Effector memory CD4-positive, alpha-beta T cell (primary cell): ENCODE measurements at regions not wholly inside any gene's neighbourhood (a gene's known extent, or its start where the extent isn't known, plus 50 kb on each side); places are given as distances from the start of the nearest gene placed in this dataset.

Experiments used
- DNase-seq, 3 donors: peaks; one replicate each; pipeline ENCODE4 v3.0.0-alpha.2; 2020
- H3K27ac ChIP-seq: 2 replicates; pipeline ENCODE4 v1.7.0; 2013; ENCODE audit warnings: mild to moderate bottlenecking, low read length, moderate library complexity; ENCODE audit not compliant: insufficient read depth, poor library complexity, severe bottlenecking
- H3K27me3 ChIP-seq: replicated peaks from 2 replicates; pipeline ENCODE4 v1.7.0; 2013; ENCODE audit warnings: mild to moderate bottlenecking, low read length; ENCODE audit not compliant: insufficient read depth, control insufficient read depth, poor library complexity, severe bottlenecking
- H3K36me3 ChIP-seq: 2 replicates; pipeline ENCODE4 v1.7.0; 2013; ENCODE audit warnings: mild to moderate bottlenecking, low read length, moderate library complexity; ENCODE audit not compliant: control insufficient read depth, insufficient read depth
- H3K4me1 ChIP-seq: 2 replicates; pipeline ENCODE4 v1.7.0; 2013; ENCODE audit warnings: low read length, mild to moderate bottlenecking; ENCODE audit not compliant: control insufficient read depth, insufficient read depth, poor library complexity, severe bottlenecking
- H3K4me3 ChIP-seq: 2 replicates; pipeline ENCODE4 v1.7.0; 2013; ENCODE audit warnings: low read length, low read depth, mild to moderate bottlenecking; ENCODE audit not compliant: insufficient read depth, poor library complexity, severe bottlenecking
- H3K9me3 ChIP-seq: 2 replicates; pipeline ENCODE4 v1.7.0; 2013; ENCODE audit warnings: mild to moderate bottlenecking, low read length, moderate library complexity; ENCODE audit not compliant: control insufficient read depth

DNA sequence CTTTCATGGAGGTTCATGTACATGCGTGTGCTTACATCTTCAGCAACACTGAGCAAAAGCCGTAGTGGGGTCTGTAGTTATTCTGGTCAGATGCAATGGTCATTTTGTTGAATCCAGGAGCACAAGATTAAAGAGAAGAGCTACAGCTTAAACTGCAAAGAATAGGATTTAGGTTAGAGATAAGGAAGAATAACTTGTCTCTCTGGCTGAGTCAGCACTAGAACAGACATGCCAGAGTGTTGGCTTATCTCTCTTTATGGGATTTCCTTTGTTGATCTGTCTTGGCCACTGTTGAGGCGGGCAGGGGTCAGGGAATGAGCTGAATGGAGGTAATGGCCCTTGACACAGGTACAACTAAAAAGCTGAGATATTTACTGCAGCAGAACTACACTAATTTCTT lies 473.5 kb downstream of the CCSER2 start:
- Histone ChIP-seq H3K27me3 (no peaks in the 10 kb centered on the region), H3K36me3 (no peaks in the 10 kb centered on the region), H3K27ac (no peak overlapping the region), H3K4me3 (no peak overlapping the region), H3K9me3 (no peaks in the 10 kb centered on the region), H3K4me1 (no peaks in the 10 kb centered on the region)
- no peak for DNase-seq

- Histone ChIP-seq H3K27me3 (no peaks in the 10 kb centered on the region), H3K36me3 (no peaks in the 10 kb centered on the region), H3K27ac (no peak overlapping the region), H3K9me3 (no peaks in the 10 kb centered on the region), H3K4me3 (no peak overlapping the region), H3K4me1 (no peaks in the 10 kb centered on the region)
- DNase-seq = no peak
Observed at GRCh38 chr10:84805149-84805548, 476.8 kb downstream of the CCSER2 start.

DNA sequence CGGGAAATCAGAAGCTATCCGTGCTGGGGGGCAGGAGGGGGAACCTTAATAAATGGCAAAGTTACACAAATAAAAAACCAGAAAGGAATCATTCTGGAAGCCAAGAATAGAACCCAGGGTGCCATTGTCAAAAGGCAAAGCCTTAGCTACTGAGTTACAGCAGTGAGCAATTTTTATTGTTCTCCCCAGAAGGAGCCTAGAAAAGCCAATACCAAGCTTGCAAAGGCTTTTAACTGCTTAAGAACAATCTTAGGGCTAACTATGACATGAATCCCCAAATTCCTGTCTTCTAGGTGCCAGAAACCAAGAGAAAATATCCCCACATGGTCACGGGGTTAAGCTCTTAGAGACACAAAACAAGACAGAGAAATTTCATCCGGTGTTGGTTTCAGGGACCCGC lies 482.7 kb downstream of the CCSER2 start:
- no peak for DNase-seq
- Histone ChIP-seq H3K9me3 (no peaks in the 10 kb centered on the region), H3K4me1 (no peaks in the 10 kb centered on the region), H3K27ac (no peak overlapping the region), H3K36me3 (no peaks in the 10 kb centered on the region), H3K27me3 (no peaks in the 10 kb centered on the region), H3K4me3 (no peak overlapping the region)

DNA sequence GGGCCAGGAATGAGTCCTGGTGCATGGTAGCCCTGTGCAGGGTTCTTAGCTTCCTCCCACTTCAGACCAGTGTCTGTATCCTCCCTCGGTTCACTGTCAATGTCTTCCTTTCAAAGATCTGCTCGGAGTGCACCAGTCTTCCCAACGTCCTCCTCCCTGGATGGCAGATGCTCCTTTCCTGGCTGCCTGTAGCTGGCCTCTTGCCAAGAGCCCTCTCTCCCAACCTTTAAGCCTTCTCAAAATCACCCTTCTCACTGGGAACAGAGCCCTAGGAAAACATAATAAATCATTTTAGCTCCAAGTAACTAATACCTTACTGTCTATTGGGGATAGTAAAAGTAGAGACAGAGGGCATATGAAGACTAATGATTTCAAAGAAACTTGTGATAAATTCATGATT lies 490.6 kb downstream of the CCSER2 start:
- no peaks in the 10 kb centered on the region for H3K4me1 ChIP-seq
- H3K4me3 ChIP-seq = no peak overlapping the region
- no peaks in the 10 kb centered on the region for H3K36me3 ChIP-seq
- DNase-seq = no peak
- no peaks in the 10 kb centered on the region for H3K9me3 ChIP-seq
- H3K27ac ChIP-seq = no peak overlapping the region
- H3K27me3 ChIP-seq = no peaks in the 10 kb centered on the region

DNA sequence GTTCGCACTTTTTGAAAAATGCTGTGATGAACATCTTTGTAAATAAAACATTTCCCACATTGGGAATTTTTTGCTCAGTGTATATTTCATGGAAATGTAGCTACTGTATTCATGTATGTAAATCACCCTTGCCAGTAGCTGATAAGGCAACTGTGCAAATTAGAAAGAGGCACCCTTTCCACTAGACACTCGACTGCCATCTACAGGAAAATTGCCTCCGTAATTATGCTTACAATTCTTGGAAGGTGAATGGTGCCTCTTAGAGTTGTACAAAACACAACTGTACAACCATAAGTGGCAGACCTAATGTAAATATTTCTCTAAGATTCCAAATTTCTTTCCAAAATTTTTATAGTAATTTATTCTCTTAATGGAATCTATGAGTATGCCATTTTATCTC lies 491.7 kb downstream of the CCSER2 start:
- H3K27ac ChIP-seq = no peak overlapping the region
- no peaks in the 10 kb centered on the region for H3K36me3 ChIP-seq
- no peaks in the 10 kb centered on the region for H3K4me1 ChIP-seq
- H3K27me3 ChIP-seq = no peaks in the 10 kb centered on the region
- DNase-seq = no peak
- H3K9me3 ChIP-seq = no peaks in the 10 kb centered on the region
- no peak overlapping the region for H3K4me3 ChIP-seq

GRCh38 chr10:84820596-84820995 lies 492.2 kb downstream of the CCSER2 start:
- H3K27ac ChIP-seq = no peak overlapping the region
- H3K4me3 ChIP-seq = no peak overlapping the region
- no peaks in the 10 kb centered on the region for H3K4me1 ChIP-seq
- no peaks in the 10 kb centered on the region for H3K27me3 ChIP-seq
- no peaks in the 10 kb centered on the region for H3K36me3 ChIP-seq
- no peak for DNase-seq
- no peaks in the 10 kb centered on the region for H3K9me3 ChIP-seq

DNA sequence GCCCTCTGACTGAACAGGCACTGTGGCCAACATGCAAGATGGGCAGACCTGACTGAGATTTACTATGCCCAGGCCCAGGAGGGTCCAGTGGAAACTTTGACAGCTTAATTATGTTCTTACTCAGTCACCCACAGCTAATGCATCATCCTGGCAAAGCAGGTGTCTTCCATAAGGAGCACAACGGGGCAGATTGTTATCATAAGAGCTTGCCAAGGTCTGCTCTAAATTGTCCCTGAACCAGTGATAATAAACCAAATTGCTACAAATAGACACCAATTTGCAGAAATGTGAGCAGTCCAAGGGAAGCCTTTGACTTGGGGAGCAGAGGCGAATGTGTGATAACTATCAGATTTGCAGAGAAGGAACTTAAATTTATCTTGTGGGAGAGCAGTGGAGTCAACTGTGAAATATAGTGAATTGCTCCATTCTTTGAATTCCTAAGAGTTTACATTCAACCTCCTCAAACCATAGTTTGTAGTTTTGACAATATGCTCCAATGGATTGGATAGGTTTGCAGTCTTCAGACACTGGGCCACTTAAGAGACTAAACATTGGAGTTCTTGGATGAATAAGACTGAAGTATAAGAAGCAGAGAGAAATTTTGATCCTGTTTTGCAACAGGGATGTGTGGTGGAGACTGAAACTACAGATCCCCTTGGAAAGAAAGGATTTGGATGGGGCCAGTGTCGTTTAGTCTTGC lies 494.7 kb downstream of the CCSER2 start:
- no peak for DNase-seq
- Histone ChIP-seq H3K4me1 (no peaks in the 10 kb centered on the region), H3K36me3 (no peaks in the 10 kb centered on the region), H3K27ac (no peak overlapping the region), H3K4me3 (no peak overlapping the region), H3K9me3 (no peaks in the 10 kb centered on the region), H3K27me3 (no peaks in the 10 kb centered on the region)

DNA sequence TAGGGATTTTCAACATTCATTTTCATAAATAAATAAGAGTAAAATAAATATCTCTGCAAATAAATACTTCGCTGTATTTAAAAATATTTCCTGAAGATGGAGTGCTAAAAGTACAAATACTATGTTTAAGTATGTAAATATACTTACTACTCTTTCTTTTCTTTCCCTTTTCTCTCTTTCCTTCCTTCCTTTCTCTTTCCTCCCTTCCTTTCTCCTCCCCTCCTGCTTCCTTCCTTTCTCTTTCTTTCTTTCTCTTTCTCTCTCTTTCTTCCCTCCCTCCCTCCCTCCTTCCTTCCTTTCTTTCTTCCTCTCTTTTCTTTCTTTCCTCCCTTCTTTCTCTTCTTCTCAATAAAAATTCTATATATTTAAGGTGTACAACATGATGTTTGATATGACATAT lies 496.1 kb downstream of the CCSER2 start:
- H3K4me1 ChIP-seq = no peaks in the 10 kb centered on the region
- H3K36me3 ChIP-seq = no peaks in the 10 kb centered on the region
- DNase-seq = no peak
- no peaks in the 10 kb centered on the region for H3K27me3 ChIP-seq
- no peak overlapping the region for H3K27ac ChIP-seq
- H3K4me3 ChIP-seq = no peak overlapping the region
- no peaks in the 10 kb centered on the region for H3K9me3 ChIP-seq

GRCh38 chr10:84825330-84825729 lies 496.9 kb downstream of the CCSER2 start:
- H3K4me1 ChIP-seq = no peaks in the 10 kb centered on the region
- no peak overlapping the region for H3K4me3 ChIP-seq
- H3K36me3 ChIP-seq = no peaks in the 10 kb centered on the region
- no peaks in the 10 kb centered on the region for H3K9me3 ChIP-seq
- H3K27me3 ChIP-seq = no peaks in the 10 kb centered on the region
- DNase-seq = no peak
- no peak overlapping the region for H3K27ac ChIP-seq

DNA sequence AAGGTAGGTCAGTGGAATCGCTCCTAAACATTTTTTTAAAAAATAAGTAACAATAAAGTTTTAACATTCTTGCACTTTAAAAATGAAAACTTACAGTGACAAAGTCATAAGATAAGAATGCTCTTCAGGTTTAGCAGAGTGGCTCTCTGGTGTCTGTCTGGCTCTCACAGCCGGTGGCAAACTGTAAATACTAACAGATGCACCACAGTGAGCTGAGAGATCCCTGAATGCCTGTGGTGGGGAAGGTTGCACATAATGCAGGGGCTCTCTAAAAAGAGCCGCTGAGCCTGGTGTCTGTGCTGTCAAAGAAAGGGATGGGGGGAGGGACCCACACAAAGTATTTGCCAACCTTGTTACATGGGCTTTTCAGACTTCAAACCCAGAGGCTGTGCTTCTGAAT lies 498.3 kb downstream of the CCSER2 start:
- no peaks in the 10 kb centered on the region for H3K36me3 ChIP-seq
- H3K27me3 ChIP-seq = no peaks in the 10 kb centered on the region
- no peak overlapping the region for H3K4me3 ChIP-seq
- no peak overlapping the region for H3K27ac ChIP-seq
- no peaks in the 10 kb centered on the region for H3K4me1 ChIP-seq
- H3K9me3 ChIP-seq = no peaks in the 10 kb centered on the region
- DNase-seq = no peak
